ENCODE measurements at regions not wholly inside any gene's neighbourhood (a gene's known extent, or its start where the extent isn't known, plus 50 kb on each side); places are given as distances from the start of the nearest gene placed in this dataset.

DNA sequence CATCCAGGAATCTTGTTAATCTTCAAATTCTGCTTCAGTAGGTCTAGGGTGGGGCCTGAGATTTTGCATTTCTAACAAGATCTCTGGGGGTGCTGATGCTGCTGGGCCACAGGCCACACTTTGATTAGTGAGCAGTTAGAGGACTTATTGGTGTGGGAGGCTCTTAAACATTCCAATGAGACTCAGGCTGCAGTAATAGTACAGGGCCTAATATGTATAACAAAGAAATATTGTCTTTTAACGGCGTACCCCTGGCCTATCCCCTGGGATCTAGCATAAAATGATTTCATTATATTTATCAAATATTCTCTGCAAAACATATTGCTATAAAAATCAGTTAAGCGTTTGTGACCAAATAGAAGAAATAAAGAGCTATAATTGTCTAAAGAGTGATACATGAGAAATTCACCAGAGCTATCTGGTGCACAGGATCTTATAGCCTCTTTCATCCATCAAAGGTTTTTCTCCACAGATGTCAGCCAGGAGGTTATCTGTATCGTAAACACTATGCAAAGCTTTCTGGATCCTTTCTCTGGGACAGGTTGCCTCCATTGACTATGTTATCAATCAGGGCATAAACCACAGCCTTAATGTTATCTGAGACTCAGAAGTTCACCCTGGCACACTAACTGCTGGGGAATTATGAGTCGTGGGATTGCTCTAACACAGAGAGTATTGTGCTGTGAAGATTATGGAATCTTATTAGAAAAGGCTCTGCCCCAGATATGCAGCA is 488.5 kb upstream of the MAP3K7 start:
- no peak for TF ChIP-seq CTCF (IDR thresholded peaks at IDR 0.05 in 2 of 3, conservative IDR thresholded peaks at IDR 0.05 in 1 of 3; ENCODE audit: control insufficient read depth in 2 of 3, extremely low read depth in 1 of 3, insufficient read depth in 1 of 3, low read depth in 3 of 3, low read length in 3 of 3)
- no peak for TF ChIP-seq POLR2AphosphoS5 (IDR thresholded peaks at IDR 0.05; ENCODE audit: low read length)
- TF ChIP-seq RB1 (IDR thresholded peaks at IDR 0.05; ENCODE audit: borderline replicate concordance), result no peak

Measured in GM12878 (cell line).